8988T (cell line): ENCODE measurements at regions not wholly inside any gene's neighbourhood (a gene's known extent, or its start where the extent isn't known, plus 50 kb on each side); places are given as distances from the start of the nearest gene placed in this dataset.
"Not testable (repeated sequence)": the region's sequence is repeated elsewhere in the genome, so short reads cannot be mapped to it uniquely, and the experiment has no call there.

Experiments used
- DNase-seq: peaks from one replicate; pipeline ENCODE4 v3.0.0; 2011

DNA sequence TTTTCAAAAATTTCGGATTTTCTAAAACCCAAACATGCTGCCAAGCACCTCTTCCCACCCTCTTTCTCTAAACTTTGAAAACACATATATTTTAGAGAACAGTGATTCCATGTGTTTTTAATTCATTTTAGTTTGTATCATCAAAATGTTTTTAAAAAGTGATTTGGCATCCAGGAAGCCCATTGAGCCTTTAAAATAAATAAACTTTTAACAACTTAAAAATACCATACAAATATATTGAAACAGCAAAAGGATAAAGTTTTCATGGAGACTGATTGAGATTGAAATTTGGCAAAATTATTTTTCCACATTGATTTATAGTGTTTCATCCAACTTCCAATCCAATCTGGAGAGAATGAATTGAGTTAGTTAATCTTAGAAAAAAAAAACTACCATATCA, 374.7 kb downstream of the CD109 start:
- no peak for DNase-seq

DNA sequence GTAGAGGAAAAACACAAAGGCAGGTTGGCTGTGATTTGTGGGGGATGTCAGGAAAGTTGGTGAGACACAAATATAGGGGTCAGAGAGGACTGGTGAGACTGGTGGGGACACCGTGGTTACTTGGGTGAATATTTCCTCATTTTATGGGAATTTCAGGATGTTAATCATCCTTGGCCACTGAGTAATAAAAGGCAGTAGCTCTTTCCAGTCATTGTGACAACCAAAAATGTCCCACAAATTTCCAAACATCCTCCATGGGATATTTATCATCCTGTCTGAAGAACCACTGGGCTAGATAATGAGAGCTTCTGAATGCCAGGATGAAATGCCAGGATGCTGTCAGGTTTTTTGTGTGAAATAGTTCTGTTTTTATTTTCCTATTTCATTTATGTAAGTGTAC, 374.1 kb downstream of the CD109 start:
- no peak for DNase-seq

DNA sequence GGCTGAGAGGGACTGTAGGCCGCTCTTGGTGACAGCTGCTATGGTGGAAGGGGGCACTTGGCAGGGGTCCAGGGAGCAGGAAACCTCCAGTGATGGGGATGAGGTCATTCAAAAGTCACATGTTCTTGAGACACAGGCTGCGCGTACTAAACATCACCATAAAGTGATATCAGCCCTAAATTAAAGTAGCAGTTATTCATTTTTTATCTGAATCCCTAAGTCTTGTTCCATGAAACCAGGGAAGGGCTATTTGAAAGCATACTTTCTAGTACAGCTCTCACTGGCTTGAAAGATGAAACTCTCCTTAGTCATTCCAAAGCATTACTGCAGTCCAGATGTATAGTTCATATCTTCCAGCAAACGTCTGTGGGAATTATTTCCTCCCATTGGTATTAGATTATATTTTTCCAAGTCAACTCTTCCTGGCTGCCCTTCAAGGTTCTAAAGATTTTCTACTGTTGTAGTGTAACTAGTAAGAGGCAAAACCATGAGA, 373.1 kb downstream of the CD109 start:
- DNase-seq: no peak

DNA sequence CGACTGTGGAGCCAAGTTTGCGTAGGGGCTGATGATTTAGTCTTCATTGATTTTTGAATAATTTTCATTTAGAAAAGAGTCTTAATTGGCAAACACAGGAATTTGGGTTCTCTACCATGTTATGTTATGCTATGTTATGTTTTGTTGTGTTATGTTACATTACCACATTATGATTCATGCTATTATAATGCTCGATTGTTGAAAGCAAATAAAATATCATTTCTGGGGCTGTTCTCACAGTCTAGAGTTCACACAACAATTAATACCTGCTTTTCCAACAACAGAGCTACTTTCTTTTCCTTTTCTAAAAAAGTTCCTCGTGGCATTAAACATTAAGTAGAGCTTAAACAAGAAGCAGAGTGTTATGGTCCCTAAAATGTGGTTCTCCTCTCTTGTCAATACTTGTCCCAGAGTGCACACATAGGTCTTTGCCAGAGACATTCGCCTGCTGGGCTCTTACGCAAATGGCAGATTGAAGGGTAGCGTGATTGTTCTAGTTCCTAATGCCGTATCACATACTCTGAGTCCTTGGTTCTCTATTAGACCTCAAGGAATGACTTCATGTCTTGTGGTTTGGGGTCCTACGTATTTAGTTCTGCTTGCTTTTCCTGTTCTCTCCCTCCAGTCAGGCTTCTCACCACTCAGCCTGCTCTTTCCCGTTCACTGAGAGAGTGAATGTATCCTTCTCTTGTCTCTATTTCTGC, 370.3 kb downstream of the CD109 start:
- DNase-seq: no peak

- DNase-seq: no peak
Observed at GRCh38 chr6:74065705-74066104, 369.7 kb downstream of the CD109 start.

DNA sequence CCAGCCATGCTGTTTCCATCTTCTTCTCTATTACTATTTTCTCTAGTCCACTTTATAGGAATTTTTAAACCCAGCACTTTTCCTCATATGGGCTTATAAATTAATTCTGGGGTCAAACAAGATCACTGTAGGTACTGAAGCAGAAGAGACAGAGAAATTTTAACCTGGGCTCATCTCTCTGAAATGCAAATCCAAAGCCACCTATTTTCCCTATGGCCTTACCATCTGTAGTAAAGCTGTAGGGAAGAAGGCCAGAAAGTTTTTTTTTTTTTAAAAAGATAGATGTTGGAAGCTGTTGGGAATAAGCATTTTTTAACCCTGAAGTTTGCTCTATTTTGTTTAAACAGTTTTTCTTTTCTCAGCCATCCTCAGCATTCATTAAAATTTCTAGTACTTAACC, 367.4 kb downstream of the CD109 start:
- DNase-seq: no peak

DNA sequence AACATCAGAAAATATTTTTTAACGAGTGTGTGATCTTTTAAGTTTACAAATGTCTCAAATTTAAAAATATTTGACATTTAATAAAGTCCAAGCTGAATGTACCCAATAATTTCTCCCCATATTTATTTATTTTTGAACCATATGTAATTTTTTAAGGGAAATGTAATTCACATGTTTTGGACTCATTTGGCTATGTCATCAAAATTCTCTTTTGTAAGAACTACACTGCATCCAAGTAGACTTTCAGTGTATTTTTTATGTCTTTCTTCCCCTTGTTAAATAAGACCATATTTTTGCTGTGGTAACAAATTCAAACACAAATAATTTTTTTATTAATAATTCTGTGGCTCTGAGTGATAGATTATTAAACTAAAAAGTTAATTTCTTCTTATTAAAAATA, 365.2 kb downstream of the CD109 start:
- no peak for DNase-seq

- no peak for DNase-seq
Observed at GRCh38 chr6:74060354-74060753, 364.4 kb downstream of the CD109 start.

GRCh38 chr6:74058606-74059005, 362.6 kb downstream of the CD109 start:
- no peak for DNase-seq

GRCh38 chr6:74057326-74057725, 361.3 kb downstream of the CD109 start:
- no peak for DNase-seq

DNA sequence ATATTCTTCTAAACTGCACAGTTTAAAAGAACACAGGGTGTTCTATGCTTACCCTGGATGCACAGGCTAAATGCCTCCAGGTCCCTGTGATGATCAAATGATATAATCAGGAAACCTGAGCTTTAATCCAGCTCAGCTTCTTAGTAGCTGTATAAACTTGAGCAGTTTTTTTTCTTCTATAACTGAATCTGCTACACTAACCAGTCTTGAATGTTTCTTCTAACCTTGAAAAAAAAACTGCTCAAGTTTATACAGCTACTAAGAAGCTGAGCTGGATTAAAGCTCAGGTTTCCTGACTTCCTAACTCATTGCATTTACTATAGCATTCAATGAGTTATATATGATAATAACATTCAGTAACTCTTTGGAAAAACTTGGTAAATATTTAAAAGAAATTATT, 358.2 kb downstream of the CD109 start:
- DNase-seq: no peak

- DNase-seq: no peak
Observed at GRCh38 chr6:74050921-74051320, 354.9 kb downstream of the CD109 start.

DNA sequence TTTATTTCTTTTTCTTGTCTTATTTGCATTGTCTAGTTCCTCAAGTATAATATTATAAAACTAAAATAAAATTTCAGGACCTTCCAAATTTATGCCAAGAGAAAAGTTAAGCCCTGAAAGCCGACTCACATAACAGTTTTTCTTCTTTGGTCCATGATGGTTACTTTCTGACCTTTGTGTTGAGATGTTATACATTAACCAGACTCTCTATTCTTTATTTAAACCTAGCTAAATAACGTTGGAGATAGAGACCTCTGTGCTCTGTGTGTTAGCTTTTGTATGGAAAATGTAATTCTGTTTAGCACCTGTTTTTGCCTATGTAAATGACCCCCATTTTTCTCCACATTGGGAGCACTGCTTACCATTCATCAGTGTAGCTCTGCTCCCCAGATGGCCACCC, 352.4 kb downstream of the CD109 start:
- no peak for DNase-seq

- DNase-seq: no peak
Observed at GRCh38 chr6:74044417-74045096, 348.6 kb downstream of the CD109 start.

- no peak for DNase-seq
Observed at GRCh38 chr6:74041420-74041819, 345.4 kb downstream of the CD109 start.

DNA sequence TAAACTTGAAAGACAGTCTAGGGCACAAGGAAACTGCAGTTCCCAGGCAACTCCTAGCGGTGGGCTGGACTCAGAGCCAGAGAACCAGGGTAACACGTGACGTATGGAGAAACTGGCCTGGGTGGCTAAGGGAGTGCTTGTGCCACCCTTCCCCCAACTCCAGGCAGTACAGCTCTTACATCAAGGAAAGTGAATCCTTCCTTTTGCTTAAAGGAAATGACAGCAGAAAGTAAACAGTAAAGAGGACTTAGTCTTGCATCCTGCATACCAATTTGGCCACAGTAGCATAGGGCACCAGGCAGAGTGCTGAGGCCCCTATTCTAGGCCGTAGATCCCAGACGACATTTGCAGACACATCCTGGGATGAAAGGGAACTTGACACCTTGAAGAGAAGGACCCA, 322.8 kb downstream of the CD109 start:
- DNase-seq: no peak

DNA sequence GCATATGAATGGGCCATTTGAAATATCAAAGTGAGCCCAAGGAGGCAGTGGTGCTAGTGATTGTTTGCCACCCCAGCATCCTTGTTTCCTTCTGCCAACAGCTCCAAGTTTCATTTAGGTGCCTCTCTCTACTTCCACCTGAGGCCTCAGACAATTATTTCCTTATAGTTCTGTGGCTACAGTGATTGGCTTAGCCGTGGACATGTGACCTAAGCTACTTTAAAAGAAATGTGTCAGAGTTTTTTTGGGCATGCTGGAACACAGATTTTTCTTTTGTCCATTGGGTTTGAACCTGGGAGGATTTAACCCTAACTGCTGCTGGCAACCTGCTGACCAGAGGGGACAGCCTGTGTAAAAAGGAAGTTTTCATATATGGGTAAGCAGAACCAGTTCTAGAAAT, 319.4 kb downstream of the CD109 start:
- no peak for DNase-seq

DNA sequence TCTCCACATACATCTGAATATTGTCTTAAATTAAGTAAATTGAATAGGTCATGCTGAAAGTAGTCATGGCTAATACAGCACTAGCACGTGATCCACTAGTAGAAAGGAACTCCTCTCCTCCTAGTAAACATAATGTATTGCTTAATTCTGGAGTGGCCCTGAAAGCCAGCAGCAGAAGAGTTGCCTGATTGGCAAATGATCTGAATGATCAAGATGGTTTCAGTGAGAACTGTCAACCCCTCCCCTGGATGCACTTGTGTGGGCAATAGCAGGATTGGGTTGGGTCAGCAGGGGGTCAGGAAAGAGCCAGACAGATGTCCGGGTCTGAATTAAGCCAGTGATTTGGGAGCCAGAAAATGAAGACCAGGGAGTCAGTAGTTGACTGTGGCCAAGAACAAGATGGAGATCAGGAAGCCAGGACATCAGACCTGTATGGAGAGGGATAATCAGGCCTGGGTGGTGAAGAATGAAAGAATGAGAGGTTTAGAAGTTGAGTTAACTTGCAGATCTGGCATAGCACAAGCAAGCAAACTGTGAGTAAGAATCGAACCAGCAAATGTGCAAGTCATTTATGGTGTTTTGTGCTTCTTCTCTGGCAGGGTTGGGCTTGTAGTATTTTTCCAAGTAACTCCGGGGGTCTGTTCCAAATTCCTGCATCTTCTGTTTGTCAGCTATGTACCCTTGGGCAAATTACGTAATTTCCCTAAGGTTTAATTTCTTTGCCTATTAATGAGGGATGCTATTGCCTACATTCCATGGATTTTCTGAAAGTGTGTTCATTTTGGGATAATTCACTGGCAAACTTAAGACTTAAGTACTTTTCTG, 304.9 kb downstream of the CD109 start:
- DNase-seq: no peak

DNA sequence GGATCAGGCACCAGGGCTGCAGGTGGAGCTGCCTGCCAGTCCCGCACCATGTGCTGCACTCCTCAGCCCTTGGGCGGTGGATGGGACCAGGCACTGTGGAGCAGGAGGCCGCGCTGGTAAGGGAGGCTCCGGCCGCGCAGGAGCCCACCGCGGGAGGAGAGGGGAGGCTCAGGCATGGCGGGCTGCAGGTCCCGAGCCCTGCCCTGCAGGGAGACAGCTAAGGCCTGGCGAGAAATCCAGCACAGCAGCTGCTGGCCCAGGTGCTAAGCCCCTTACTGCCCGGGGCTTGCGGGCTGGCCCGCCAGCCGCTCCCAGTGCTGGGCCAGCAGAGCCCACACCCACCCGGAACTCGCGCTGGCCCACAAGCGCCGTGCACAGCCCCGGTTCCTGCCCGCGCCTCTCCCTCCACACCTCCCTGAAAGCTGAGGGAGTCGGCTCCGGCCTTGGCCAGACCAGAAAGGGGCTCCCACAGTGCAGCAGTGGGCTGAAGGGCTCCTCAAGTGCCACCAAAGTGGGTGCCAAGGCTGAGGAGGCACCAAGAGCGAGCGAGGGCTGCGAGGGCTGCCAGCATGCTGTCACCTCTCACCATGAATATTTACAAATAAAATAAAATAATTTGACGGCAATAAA, 294.7 kb downstream of the CD109 start:
- DNase-seq: not testable (repeated sequence)

DNA sequence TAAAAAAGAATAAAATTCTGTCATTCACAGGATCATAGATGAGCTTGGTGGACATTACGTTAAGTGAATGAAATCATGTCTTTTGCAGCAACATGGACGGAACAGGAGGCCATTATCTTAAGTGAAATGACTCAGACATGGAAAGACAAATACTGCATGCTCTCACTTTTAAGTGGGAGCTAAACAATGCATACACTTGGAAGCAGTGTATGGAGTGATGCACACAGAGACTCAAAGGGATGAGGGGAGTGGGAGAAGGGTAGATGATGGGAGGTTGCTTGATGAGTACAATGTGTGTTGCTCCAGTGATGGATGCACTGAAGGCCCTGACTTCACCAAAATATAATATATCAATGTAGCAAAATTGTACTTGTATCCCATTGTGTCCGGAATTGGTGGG, 293.4 kb downstream of the CD109 start:
- DNase-seq: no peak

- no peak for DNase-seq
Observed at GRCh38 chr6:73985891-73986290, 289.9 kb downstream of the CD109 start.

GRCh38 chr6:73984571-73985210, 288.7 kb downstream of the CD109 start:
- no peak for DNase-seq

DNA sequence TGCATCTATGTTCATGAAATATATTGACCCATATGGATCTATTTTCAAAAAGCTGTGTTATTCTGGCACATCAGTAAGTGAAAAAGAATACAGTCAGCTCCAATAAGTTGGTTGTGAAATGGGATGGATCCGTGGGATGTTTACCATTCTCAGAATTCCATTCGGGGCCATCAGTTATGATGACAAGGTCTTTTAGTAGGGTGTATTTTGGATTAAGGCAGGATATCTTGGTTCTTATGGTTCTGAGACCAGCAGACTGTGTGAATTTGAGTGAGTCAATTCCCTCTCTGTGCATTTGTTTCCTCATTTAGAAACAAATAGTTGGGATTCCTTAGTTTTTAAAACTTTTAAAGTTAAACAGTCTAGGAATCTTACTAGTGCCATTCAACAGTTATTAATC, 287.4 kb downstream of the CD109 start:
- no peak for DNase-seq
